Left ventricle myocardium inferior (tissue), 1 donor: ENCODE measurements at regions not wholly inside any gene's neighbourhood (a gene's known extent, or its start where the extent isn't known, plus 50 kb on each side); places are given as distances from the start of the nearest gene placed in this dataset.
"Not testable (repeated sequence)": the region's sequence is repeated elsewhere in the genome, so short reads cannot be mapped to it uniquely, and the experiment has no call there.

Experiments
- DNase-seq: peaks from one replicate; pipeline ENCODE4 v3.0.0-alpha.2; 2020
- H3K27ac ChIP-seq: fragments of 200-600 bp; replicated peaks from 2 replicates; pipeline ENCODE4 v1.8.0; 2021
- H3K27me3 ChIP-seq: fragments of 200-600 bp; 2 replicates; pipeline ENCODE4 v1.8.0; 2021; ENCODE audit warnings: low read depth
- H3K36me3 ChIP-seq: fragments of 200-600 bp; 2 replicates; pipeline ENCODE4 v1.8.0; 2021
- H3K4me1 ChIP-seq: fragments of 200-600 bp; 2 replicates; pipeline ENCODE4 v1.8.0; 2021
- H3K4me3 ChIP-seq: fragments of 200-600 bp; 2 replicates; pipeline ENCODE4 v1.8.0; 2021; ENCODE audit warnings: mild to moderate bottlenecking, moderate library complexity
- H3K9me3 ChIP-seq: fragments of 200-600 bp; replicated peaks from 2 replicates; pipeline ENCODE4 v1.8.0; 2021
- CTCF ChIP-seq: fragments of 200-600 bp; IDR thresholded peaks from 2 replicates; pipeline ENCODE4 v1.8.0; 2021; ENCODE audit warnings: antibody characterized with exemption, mild to moderate bottlenecking, borderline replicate concordance
- intact Hi-C: fragments of 100-400 bp; cut with micrococcal nuclease; formaldehyde crosslinking; loops from one replicate; pipeline ENCODE4 v1.11.0; 2022
- donor health status: DM: no; HTN: yes; CAD: no; lungs with severe emphysema.

DNA sequence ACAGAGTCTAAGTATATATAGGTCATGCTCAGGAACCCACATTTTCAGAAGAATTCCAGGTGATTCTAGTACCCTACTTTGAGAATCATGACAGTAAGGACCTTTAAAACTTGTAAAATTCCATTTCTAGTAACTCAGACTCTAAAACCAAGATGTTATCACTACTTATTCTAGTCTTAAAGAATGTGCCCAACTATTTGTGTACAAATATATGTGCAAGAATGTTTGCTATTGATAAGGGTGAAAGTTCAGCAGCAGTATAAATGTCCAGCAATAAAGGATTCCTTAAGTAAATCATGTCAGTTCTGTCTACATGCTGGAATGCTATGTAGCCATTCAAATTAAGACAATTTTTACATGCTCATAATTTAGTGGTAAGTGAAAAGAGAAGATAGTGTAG is 71.1 kb upstream of the MAGEB2 start:
- Histone ChIP-seq H3K27me3 (no peaks in the 10 kb centered on the region), H3K36me3 (no peaks in the 10 kb centered on the region), H3K4me1 (no peaks in the 10 kb centered on the region), H3K4me3 (no peak overlapping the region), H3K27ac (no peak overlapping the region), H3K9me3 (no peaks in the 10 kb centered on the region)
- intact Hi-C loops = loop anchor here (5.0 kb wide), 1 partner anchor 108 kb away; no protein-coding TSS in a partner anchor
- no peak for TF ChIP-seq CTCF
- DNase-seq = no peak

- Histone ChIP-seq H3K27me3 (no peaks in the 10 kb centered on the region), H3K36me3 (no peaks in the 10 kb centered on the region), H3K27ac (no peak overlapping the region), H3K9me3 (no peaks in the 10 kb centered on the region), H3K4me3 (no peak overlapping the region), H3K4me1 (no peaks in the 10 kb centered on the region)
- DNase-seq = no peak
- intact Hi-C loops = loop anchor here (5.0 kb wide), 1 partner anchor 107 kb away; no protein-coding TSS in a partner anchor
- TF ChIP-seq CTCF = no peak
These were observed 70.2 kb upstream of the MAGEB2 start for GRCh38 chrX:30144971-30145731.

- no peaks in the 10 kb centered on the region for H3K9me3 ChIP-seq
- H3K4me1 ChIP-seq = no peaks in the 10 kb centered on the region
- TF ChIP-seq CTCF = no peak
- H3K36me3 ChIP-seq = no peaks in the 10 kb centered on the region
- H3K27ac ChIP-seq = no peak overlapping the region
- no peaks in the 10 kb centered on the region for H3K27me3 ChIP-seq
- DNase-seq = no peak
- no peak overlapping the region for H3K4me3 ChIP-seq
- intact Hi-C loops = no loop called here
These were observed 67.2 kb upstream of the MAGEB2 start for GRCh38 chrX:30147996-30148643.

GRCh38 chrX:30149206-30149605 is 66.2 kb upstream of the MAGEB2 start:
- H3K9me3 ChIP-seq, H3K27ac ChIP-seq, H3K4me3 ChIP-seq, H3K36me3 ChIP-seq, H3K4me1 ChIP-seq, H3K27me3 ChIP-seq, intact Hi-C loops, DNase-seq: not testable (repeated sequence)

- intact Hi-C loops = no loop called here
- Histone ChIP-seq H3K27ac (no peak overlapping the region), H3K4me3 (no peak overlapping the region), H3K4me1 (no peaks in the 10 kb centered on the region), H3K27me3 (no peaks in the 10 kb centered on the region), H3K9me3 (no peaks in the 10 kb centered on the region), H3K36me3 (no peaks in the 10 kb centered on the region)
- TF ChIP-seq CTCF = no peak
- DNase-seq = no peak
These were observed 65.0 kb upstream of the MAGEB2 start for GRCh38 chrX:30150196-30150895.
